ENCODE measurements at regions not wholly inside any gene's neighbourhood (a gene's known extent, or its start where the extent isn't known, plus 50 kb on each side); places are given as distances from the start of the nearest gene placed in this dataset.

DNA sequence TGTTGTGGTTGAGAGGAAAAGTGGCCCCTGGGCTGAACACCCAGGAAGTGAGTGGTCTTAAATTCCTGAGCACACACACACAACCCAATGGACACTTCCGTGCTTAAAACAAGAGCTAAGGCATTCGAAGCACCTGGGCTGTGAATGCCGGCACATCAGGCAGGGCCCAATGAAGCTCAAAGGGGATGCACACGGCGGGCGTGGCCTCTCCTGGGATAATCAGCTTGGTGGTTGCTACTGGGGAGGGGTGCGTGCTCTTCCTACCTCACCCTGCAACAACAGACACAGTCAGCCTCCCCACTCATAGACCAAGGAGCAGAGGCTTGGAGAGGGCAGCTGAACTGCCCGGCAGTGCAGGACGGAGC lies 115.0 kb upstream of the TCERG1L start:
- TF ChIP-seq, protein P1, sequence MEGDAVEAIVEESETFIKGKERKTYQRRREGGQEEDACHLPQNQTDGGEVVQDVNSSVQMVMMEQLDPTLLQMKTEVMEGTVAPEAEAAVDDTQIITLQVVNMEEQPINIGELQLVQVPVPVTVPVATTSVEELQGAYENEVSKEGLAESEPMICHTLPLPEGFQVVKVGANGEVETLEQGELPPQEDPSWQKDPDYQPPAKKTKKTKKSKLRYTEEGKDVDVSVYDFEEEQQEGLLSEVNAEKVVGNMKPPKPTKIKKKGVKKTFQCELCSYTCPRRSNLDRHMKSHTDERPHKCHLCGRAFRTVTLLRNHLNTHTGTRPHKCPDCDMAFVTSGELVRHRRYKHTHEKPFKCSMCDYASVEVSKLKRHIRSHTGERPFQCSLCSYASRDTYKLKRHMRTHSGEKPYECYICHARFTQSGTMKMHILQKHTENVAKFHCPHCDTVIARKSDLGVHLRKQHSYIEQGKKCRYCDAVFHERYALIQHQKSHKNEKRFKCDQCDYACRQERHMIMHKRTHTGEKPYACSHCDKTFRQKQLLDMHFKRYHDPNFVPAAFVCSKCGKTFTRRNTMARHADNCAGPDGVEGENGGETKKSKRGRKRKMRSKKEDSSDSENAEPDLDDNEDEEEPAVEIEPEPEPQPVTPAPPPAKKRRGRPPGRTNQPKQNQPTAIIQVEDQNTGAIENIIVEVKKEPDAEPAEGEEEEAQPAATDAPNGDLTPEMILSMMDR (IDR thresholded peaks at IDR 0.05): no peak
- TF ChIP-seq POLR2AphosphoS5 (IDR thresholded peaks at IDR 0.05) (no peak), EP300 (IDR thresholded peaks at IDR 0.05) (no peak)
